ENCODE measurements at regions not wholly inside any gene's neighbourhood (a gene's known extent, or its start where the extent isn't known, plus 50 kb on each side); places are given as distances from the start of the nearest gene placed in this dataset.

DNA sequence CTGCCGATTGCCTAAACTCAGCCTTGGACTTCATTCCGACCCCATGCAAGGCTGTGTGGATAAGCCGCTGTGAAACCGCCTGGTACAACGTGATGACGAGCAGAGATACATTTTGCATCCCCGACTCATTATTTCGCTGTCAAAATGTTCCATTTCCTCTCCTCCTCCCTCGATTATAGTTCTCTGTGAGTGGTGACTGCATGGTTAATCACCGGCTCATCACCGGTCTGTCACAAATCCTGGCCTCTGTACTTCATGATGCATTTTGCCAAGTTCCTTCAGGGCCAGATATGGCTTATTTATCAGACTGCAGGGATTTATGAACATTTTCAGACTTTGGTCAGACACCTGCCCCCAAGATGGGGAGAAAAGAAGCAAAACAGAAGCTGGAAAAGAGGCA, 461.6 kb upstream of the DPP6 start:
- intact Hi-C loops (cut with DNase I; ENCODE audit: low total_unique reads): no loop called here
- Histone ChIP-seq H3K36me3 (no peaks in the 10 kb centered on the region), H3K9me3 (peaks cover 0 to 3% of the 10 kb centered on the region in 2 donors), H3K27me3 (no peaks in the 10 kb centered on the region), H3K4me1 (no peaks in the 10 kb centered on the region), H3K27ac (no peak overlapping the region), H3K4me3 (no peak overlapping the region)
- TF ChIP-seq POLR2AphosphoS5 (IDR thresholded peaks at IDR 0.05) (no peak), POLR2A (IDR thresholded peaks at IDR 0.05) (no peak)
- TF ChIP-seq, protein P1, sequence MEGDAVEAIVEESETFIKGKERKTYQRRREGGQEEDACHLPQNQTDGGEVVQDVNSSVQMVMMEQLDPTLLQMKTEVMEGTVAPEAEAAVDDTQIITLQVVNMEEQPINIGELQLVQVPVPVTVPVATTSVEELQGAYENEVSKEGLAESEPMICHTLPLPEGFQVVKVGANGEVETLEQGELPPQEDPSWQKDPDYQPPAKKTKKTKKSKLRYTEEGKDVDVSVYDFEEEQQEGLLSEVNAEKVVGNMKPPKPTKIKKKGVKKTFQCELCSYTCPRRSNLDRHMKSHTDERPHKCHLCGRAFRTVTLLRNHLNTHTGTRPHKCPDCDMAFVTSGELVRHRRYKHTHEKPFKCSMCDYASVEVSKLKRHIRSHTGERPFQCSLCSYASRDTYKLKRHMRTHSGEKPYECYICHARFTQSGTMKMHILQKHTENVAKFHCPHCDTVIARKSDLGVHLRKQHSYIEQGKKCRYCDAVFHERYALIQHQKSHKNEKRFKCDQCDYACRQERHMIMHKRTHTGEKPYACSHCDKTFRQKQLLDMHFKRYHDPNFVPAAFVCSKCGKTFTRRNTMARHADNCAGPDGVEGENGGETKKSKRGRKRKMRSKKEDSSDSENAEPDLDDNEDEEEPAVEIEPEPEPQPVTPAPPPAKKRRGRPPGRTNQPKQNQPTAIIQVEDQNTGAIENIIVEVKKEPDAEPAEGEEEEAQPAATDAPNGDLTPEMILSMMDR (IDR thresholded peaks at IDR 0.05): no peak
- no peak for DNase-seq (ENCODE audit: low spot score in 2 of 2)

DNA sequence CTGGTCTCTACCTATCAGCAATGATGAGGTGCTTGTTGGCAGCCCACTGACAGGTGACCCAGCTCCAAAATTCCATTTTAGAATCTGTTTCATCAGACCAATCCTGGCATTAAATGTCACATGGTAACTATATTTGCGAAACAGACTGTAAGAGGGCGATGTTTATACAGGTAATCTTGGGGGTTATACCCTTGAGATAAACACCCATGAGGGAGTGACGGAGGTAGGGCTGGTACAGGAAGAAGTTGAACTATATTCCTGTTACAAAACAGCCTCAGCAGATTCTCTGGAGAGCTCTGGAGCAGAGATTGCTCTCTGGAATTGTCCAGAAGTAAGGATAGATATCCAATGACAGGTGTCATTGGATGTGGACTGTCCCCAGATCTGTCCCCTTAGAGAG, 444.8 kb upstream of the DPP6 start:
- intact Hi-C loops (cut with DNase I; ENCODE audit: low total_unique reads): no loop called here
- no peak overlapping the region for H3K4me3 ChIP-seq
- peaks cover 6 to 8% of the 10 kb centered on the region in 2 donors for H3K9me3 ChIP-seq
- H3K27ac ChIP-seq: no peak overlapping the region
- no peak for DNase-seq (ENCODE audit: low spot score in 2 of 2)
- no peaks in the 10 kb centered on the region for H3K4me1 ChIP-seq
- no peaks in the 10 kb centered on the region for H3K27me3 ChIP-seq
- TF ChIP-seq POLR2A (IDR thresholded peaks at IDR 0.05): no peak
- TF ChIP-seq POLR2AphosphoS5 (IDR thresholded peaks at IDR 0.05): no peak
- TF ChIP-seq, protein P1 (IDR thresholded peaks at IDR 0.05): no peak
- no peaks in the 10 kb centered on the region for H3K36me3 ChIP-seq

DNA sequence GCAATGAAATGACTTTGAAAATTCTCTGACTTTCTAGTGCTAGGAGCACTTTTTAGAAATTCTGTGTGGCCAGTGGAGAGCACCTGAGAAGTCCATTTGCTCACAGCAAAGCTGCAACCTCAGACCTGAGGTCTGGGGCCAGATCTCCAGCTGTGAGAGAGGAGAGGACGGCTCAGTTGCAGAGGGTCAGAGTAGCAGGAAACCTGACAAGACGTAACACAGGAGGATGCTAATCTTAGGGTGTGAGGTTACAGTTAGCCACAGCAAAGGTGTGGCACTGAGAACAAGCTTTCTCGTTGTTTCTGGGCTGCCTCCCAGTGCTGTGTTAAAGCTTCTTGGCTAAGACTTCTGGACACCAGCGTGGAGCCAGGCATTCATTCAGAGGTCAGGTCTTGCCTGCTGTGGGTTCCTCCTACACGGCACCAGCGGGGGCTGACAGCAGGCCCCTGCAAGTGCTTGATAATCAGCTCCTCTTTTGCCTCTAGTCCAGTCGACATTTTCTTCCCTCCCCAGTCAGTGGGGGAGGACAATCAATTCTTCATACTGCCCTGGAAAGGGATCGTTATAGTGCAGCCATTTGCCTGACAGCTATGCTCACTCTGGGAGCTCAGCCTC, 435.4 kb upstream of the DPP6 start:
- TF ChIP-seq, protein P1 (IDR thresholded peaks at IDR 0.05): no peak
- no peak for TF ChIP-seq POLR2A (IDR thresholded peaks at IDR 0.05)
- TF ChIP-seq POLR2AphosphoS5 (IDR thresholded peaks at IDR 0.05): no peak
- no peaks in the 10 kb centered on the region for H3K9me3 ChIP-seq
- DNase-seq (ENCODE audit: low spot score in 2 of 2): peak in 1 of 2 donors; percentile 23
- no peak overlapping the region for H3K4me3 ChIP-seq
- H3K27ac ChIP-seq: no peak overlapping the region
- intact Hi-C loops (cut with DNase I; ENCODE audit: low total_unique reads): no loop called here
- H3K4me1 ChIP-seq: no peaks in the 10 kb centered on the region
- H3K27me3 ChIP-seq: no peaks in the 10 kb centered on the region
- H3K36me3 ChIP-seq: no peaks in the 10 kb centered on the region

DNA sequence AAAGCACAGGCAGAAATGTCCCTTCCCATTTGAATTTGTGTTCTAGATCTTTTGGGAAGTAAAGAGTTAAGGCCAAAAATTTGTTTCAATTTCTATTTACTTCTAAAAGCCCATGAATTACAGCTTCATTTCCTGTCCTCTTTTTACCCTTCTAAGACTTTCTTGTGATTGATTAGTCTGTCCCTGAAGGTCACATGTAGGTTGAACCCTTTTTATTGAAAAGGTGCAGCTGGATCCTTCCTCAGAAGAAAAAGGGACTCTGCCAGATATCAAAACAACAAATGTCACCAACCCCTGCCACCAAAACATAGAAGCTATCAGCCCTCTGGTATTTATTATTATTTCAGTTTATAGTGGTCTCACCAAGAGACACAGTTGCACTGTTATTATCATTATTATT, 424.9 kb upstream of the DPP6 start:
- TF ChIP-seq, protein P1 (IDR thresholded peaks at IDR 0.05): no peak

DNA sequence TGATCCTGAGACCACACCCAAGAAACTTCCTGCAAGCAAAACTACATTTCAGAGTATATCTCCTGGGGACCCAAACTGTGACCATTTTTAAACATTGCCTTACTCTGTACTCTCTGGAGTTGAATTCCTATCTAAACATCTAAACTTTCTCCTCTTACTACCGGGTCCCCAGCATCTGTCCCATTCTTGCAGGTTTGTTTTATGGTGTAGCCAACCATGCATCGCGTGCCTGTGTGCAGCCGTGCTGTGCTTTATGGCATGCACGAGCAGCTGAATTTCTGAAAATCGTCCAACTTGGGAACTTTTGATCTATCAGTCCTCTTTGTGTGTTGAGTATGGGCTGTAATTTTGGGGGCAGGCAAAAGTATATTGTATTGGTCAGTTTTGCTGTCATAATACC, 423.8 kb upstream of the DPP6 start:
- Histone ChIP-seq H3K9me3 (no peaks in the 10 kb centered on the region), H3K4me3 (no peak overlapping the region), H3K27ac (no peak overlapping the region), H3K27me3 (no peaks in the 10 kb centered on the region), H3K36me3 (no peaks in the 10 kb centered on the region), H3K4me1 (no peaks in the 10 kb centered on the region)
- no peak for DNase-seq (ENCODE audit: low spot score in 2 of 2)
- TF ChIP-seq, protein P1 (IDR thresholded peaks at IDR 0.05): no peak
- TF ChIP-seq POLR2AphosphoS5 (IDR thresholded peaks at IDR 0.05) (no peak), POLR2A (IDR thresholded peaks at IDR 0.05) (no peak)
- intact Hi-C loops (cut with DNase I; ENCODE audit: low total_unique reads): no loop called here

More for the DNA sequence above, 424.9 kb upstream of the DPP6 start:
- no peak overlapping the region for H3K27ac ChIP-seq
- DNase-seq (ENCODE audit: low spot score in 2 of 2): no peak
- H3K36me3 ChIP-seq: no peaks in the 10 kb centered on the region
- no peaks in the 10 kb centered on the region for H3K27me3 ChIP-seq
- no peaks in the 10 kb centered on the region for H3K4me1 ChIP-seq
- H3K9me3 ChIP-seq: no peaks in the 10 kb centered on the region
- intact Hi-C loops (cut with DNase I; ENCODE audit: low total_unique reads): no loop called here
- H3K4me3 ChIP-seq: no peak overlapping the region
